DND-41 (cell line): ENCODE measurements at regions not wholly inside any gene's neighbourhood (a gene's known extent, or its start where the extent isn't known, plus 50 kb on each side); places are given as distances from the start of the nearest gene placed in this dataset.

Experiments
- ATAC-seq: fragments of 200-7000 bp; cut with Tn5 transposase; 3 replicates; pipeline ENCODE4 v1.9.1; 2021; ENCODE audit warnings: low read depth; ENCODE audit not compliant: insufficient read depth
- DNase-seq: peaks from one replicate; pipeline ENCODE4 v3.0.0-alpha.2; 2020
- H2AFZ ChIP-seq: 2 replicates; pipeline ENCODE4 v1.6.0; 2012; ENCODE audit warnings: low read depth, low read length
- H3K27ac ChIP-seq: 2 replicates; pipeline ENCODE4 v1.5.1; 2012; ENCODE audit warnings: low read length, inconsistent platforms
- H3K27me3 ChIP-seq: fragments of 200-600 bp; sonication (generic); 2 replicates; pipeline ENCODE4 v1.6.0; 2012; ENCODE audit warnings: low read length, mild to moderate bottlenecking, inconsistent platforms; ENCODE audit not compliant: insufficient read depth, poor library complexity
- H3K36me3 ChIP-seq: 2 replicates; pipeline ENCODE4 v1.5.1; 2012; ENCODE audit warnings: low read length, inconsistent platforms; ENCODE audit not compliant: insufficient read depth
- H3K4me1 ChIP-seq: 2 replicates; pipeline ENCODE4 v1.5.1; 2012; ENCODE audit warnings: mild to moderate bottlenecking, low read length; ENCODE audit not compliant: insufficient read depth
- H3K4me2 ChIP-seq: 2 replicates; pipeline ENCODE4 v1.6.0; 2012; ENCODE audit warnings: mild to moderate bottlenecking, moderate library complexity, low read length, inconsistent platforms; ENCODE audit not compliant: insufficient read depth
- H3K4me3 ChIP-seq, 2 experiments: fragments of 200-600 bp in 1 of 2; shearing (Covaris generic) in 1 of 2; 2 replicates each; pipeline ENCODE4 v1.5.1; 2012 to 2016; ENCODE audit warnings: inconsistent platforms in 2 of 2, low read length in 2 of 2, mild to moderate bottlenecking in 2 of 2, low read depth in 1 of 2, moderate library complexity in 1 of 2
- H3K79me2 ChIP-seq: 2 replicates; pipeline ENCODE4 v1.6.0; 2012; ENCODE audit warnings: low read length, inconsistent platforms; ENCODE audit not compliant: insufficient read depth
- H3K9ac ChIP-seq: 2 replicates; pipeline ENCODE4 v1.6.0; 2012; ENCODE audit warnings: low read depth, mild to moderate bottlenecking, inconsistent platforms, low read length, moderate library complexity
- H3K9me3 ChIP-seq: 2 replicates; pipeline ENCODE4 v1.5.1; 2012; ENCODE audit warnings: low read length, moderate library complexity, mild to moderate bottlenecking, inconsistent platforms; ENCODE audit not compliant: insufficient read depth, severe bottlenecking
- H4K20me1 ChIP-seq: 2 replicates; pipeline ENCODE4 v1.6.0; 2012; ENCODE audit warnings: low read length; ENCODE audit not compliant: insufficient read depth
- EZH2 ChIP-seq: IDR thresholded peaks from 3 replicates; pipeline ENCODE4 v1.6.1; 2012; ENCODE audit warnings: borderline replicate concordance, low read depth, mild to moderate bottlenecking, moderate library complexity, low read length, inconsistent platforms; ENCODE audit not compliant: severe bottlenecking
- TF ChIP-seq, protein P1 (sequence below): IDR thresholded peaks from 2 replicates; pipeline ENCODE4 v1.5.1; 2012; ENCODE audit warnings: borderline replicate concordance, low read length, moderate library complexity, mild to moderate bottlenecking; ENCODE audit not compliant: poor library complexity, severe bottlenecking; ENCODE audit errors: extremely low read depth

GRCh38 chr15:38702178-38702912 lies 137.7 kb upstream of the RASGRP1 start:
- Histone ChIP-seq H3K27me3 (peaks cover 9% of the 10 kb centered on the region), H3K4me2 (no peak overlapping the region), H3K4me1 (peaks cover 16% of the 10 kb centered on the region), H3K4me3 (no peak overlapping the region), H4K20me1 (no peaks in the 10 kb centered on the region), H2AFZ (no peak overlapping the region), H3K79me2 (no peaks in the 10 kb centered on the region), H3K27ac (no peak overlapping the region), H3K9ac (no peak overlapping the region), H3K36me3 (no peaks in the 10 kb centered on the region), H3K9me3 (no peaks in the 10 kb centered on the region)
- TF ChIP-seq, protein P1, sequence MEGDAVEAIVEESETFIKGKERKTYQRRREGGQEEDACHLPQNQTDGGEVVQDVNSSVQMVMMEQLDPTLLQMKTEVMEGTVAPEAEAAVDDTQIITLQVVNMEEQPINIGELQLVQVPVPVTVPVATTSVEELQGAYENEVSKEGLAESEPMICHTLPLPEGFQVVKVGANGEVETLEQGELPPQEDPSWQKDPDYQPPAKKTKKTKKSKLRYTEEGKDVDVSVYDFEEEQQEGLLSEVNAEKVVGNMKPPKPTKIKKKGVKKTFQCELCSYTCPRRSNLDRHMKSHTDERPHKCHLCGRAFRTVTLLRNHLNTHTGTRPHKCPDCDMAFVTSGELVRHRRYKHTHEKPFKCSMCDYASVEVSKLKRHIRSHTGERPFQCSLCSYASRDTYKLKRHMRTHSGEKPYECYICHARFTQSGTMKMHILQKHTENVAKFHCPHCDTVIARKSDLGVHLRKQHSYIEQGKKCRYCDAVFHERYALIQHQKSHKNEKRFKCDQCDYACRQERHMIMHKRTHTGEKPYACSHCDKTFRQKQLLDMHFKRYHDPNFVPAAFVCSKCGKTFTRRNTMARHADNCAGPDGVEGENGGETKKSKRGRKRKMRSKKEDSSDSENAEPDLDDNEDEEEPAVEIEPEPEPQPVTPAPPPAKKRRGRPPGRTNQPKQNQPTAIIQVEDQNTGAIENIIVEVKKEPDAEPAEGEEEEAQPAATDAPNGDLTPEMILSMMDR = no peak
- TF ChIP-seq EZH2 = no peak
- ATAC-seq (no peak), DNase-seq (no peak)

GRCh38 chr15:38705436-38706219 lies 141.0 kb upstream of the RASGRP1 start:
- Histone ChIP-seq H3K4me2 (no peak overlapping the region), H4K20me1 (no peaks in the 10 kb centered on the region), H3K36me3 (no peaks in the 10 kb centered on the region), H2AFZ (no peak overlapping the region), H3K9me3 (no peaks in the 10 kb centered on the region), H3K4me1 (no peaks in the 10 kb centered on the region), H3K27ac (no peak overlapping the region), H3K4me3 (no peak overlapping the region), H3K27me3 (peaks cover 9% of the 10 kb centered on the region), H3K9ac (no peak overlapping the region), H3K79me2 (no peaks in the 10 kb centered on the region)
- TF ChIP-seq, protein P1 = no peak
- no peak for TF ChIP-seq EZH2
- no peak for ATAC-seq
- DNase-seq = no peak

GRCh38 chr15:38706956-38707355 lies 142.3 kb upstream of the RASGRP1 start:
- Histone ChIP-seq H3K9me3 (no peaks in the 10 kb centered on the region), H2AFZ (no peak overlapping the region), H3K4me3 (no peak overlapping the region), H3K4me1 (no peaks in the 10 kb centered on the region), H3K27ac (no peak overlapping the region), H3K4me2 (no peak overlapping the region), H3K79me2 (no peaks in the 10 kb centered on the region), H3K27me3 (peaks cover 14% of the 10 kb centered on the region), H3K36me3 (no peaks in the 10 kb centered on the region), H3K9ac (no peak overlapping the region), H4K20me1 (no peaks in the 10 kb centered on the region)
- ATAC-seq = no peak
- DNase-seq = no peak
- no peak for TF ChIP-seq EZH2
- TF ChIP-seq, protein P1 = no peak
